GM21619 (cell line): ENCODE measurements at regions not wholly inside any gene's neighbourhood (a gene's known extent, or its start where the extent isn't known, plus 50 kb on each side); places are given as distances from the start of the nearest gene placed in this dataset.
A peak's percentile ranks its signal among the peaks of the same experiment; 100 is the strongest.
"Not testable (repeated sequence)": the region's sequence is repeated elsewhere in the genome, so short reads cannot be mapped to it uniquely, and the experiment has no call there.

ENCODE experiments used
- ATAC-seq: cut with Tn5 transposase; IDR thresholded peaks from one replicate; pipeline ENCODE4 v1.9.1; 2021; ENCODE audit not compliant: unreplicated experiment

DNA sequence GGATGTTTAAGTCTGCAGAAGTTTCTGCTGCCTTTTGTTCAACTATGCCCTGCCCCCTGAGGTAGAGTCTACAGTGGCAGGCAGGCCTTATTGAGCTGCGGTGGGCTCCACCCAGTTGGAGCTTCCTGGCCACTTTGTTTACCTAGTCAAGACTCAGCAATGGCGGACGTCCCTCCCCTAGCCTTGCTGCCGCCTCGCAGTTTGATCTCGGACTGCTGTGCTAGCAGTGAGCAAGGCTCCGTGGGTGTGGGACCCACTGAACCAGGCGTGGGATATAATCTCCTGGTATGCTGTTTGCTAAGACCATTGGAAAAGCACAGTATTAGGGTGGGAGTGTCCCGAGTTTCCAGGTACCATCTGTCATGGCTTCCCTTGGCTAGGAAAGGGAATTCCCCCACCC, 79.4 kb upstream of the RPS6KA6 start:
- not testable (repeated sequence) for ATAC-seq

DNA sequence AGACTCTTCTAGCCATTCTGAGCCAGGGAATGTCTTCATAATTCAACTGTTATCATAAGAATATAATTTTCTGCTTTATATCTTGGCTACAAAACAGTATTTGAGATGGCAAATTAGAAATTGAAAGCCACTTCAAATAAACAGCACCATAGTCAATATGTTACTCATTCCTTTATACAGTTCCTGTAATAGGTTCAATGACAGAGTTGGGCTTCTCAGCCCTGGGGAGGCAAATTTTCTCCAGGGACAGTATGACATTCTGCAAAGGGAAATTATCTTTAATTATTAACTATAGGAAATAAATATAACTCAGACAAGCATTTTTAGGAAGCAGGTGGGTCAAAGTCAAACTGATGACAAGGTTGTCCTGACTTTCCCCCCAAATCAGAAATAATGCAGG, 71.9 kb upstream of the RPS6KA6 start:
- no peak for ATAC-seq

DNA sequence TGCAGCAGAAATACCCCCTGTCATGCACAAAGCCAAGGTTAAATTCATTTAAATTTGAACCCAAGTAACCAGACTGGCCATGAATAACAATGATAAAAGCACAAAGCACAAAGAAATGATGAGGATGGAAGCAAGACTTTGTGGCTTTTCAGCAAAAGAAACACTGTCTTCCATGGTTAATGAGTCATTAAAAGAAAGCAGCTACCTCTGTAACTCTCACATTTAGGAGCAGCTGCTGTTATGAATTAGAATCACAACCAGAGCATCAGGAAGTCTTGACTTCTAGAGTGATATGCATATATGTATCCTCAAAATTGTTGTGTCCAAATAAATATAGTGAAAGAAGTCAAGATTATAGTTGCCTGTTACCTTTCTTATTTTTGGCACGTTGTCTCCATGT, 70.7 kb upstream of the RPS6KA6 start:
- ATAC-seq: peak; percentile 66

DNA sequence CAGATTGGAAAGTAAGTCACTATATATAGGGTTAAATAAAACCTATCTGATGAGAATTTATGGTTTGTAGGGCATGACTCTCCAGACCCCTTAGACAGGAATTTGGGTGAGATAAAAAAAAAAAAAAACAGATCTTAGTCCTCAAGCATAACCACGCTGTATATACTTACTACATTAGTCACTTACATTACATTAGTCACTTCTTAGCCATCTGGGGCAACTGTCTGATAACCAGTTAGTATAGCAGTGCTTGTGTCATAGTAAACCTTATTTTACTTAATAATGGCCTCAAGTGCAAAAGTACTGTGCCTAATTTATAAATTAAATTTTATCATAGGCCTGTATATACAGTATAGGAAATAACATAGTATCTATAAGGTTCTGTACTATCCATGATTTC, 60.2 kb upstream of the RPS6KA6 start:
- ATAC-seq: no peak

DNA sequence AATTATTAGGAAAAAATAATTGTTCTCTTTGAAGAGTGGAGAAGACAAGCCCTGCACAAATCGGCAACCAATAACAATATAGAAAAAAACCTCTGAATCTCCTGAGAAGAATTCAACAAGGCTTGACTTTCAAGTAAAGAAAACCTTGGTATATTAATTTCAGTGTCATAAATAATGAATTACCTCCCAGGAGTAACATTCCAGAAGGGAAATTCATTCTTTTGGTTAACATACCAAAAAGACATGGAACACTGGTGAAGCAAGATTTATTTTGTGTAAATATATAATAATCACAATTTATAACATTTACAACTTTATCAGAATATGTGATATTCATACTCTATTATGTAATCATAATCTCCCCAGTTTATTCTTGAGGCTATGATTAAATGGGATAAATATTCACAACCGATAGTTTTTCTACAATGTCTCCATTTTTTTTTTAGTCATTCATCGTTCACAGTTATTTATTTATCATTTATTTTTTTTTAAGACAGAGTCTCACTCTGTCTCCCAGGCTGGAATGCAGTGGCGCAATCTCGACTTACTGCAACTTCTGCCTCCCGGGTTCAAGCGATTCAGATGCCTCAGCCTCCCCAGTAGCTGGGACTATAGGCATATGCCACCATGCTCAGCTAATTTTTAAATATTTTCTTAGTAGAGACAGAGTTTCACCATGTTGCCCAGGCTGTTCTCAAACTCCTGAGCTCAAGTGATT, 53.0 kb upstream of the RPS6KA6 start:
- ATAC-seq: no peak
